ENCODE measurements at regions not wholly inside any gene's neighbourhood (a gene's known extent, or its start where the extent isn't known, plus 50 kb on each side); places are given as distances from the start of the nearest gene placed in this dataset.

- no peaks in the 10 kb centered on the region for H3K36me3 ChIP-seq (replicated peaks; ENCODE audit: insufficient read depth, low read depth)
These were observed 77.9 kb upstream of the HSD17B12 start for GRCh38 chr11:43602670-43603069.

GRCh38 chr11:43614214-43614613 is 66.3 kb upstream of the HSD17B12 start:
- no peak overlapping the region for H3K4me3 ChIP-seq
- no peak overlapping the region for H3K4me2 ChIP-seq
- H3K36me3 ChIP-seq (replicated peaks; ENCODE audit: insufficient read depth, low read depth): no peaks in the 10 kb centered on the region
- TF ChIP-seq EZH2phosphoT487 (IDR thresholded peaks at IDR 0.05; ENCODE audit: low read depth, severe bottlenecking, unreplicated experiment) (no peak), EZH2 (IDR thresholded peaks at IDR 0.05; ENCODE audit: borderline replicate concordance) (no peak), CTCF (IDR thresholded peaks at IDR 0.05; ENCODE audit: poor library complexity) (no peak)
- 81% methylated on average over 2 of the region's 2 CpGs for WGBS (ENCODE audit: low lambda C conversion rate, missing lambda C conversion rate)
- no peaks in the 10 kb centered on the region for H3K9me2 ChIP-seq (replicated peaks; ENCODE audit: insufficient read depth)
- H3K9me3 ChIP-seq (ENCODE audit: low read depth): no peaks in the 10 kb centered on the region
- H3K27me3 ChIP-seq: no peaks in the 10 kb centered on the region
- no peak overlapping the region for H2AFZ ChIP-seq
- H3K27ac ChIP-seq: no peak overlapping the region
- H3K79me2 ChIP-seq: no peaks in the 10 kb centered on the region
- DNase-seq (ENCODE audit: low spot score): no peak
- no peaks in the 10 kb centered on the region for H3K4me1 ChIP-seq (ENCODE audit: insufficient read depth)
- no peaks in the 10 kb centered on the region for H4K20me1 ChIP-seq (ENCODE audit: insufficient read depth, poor library complexity, severe bottlenecking)

More at GRCh38 chr11:43602670-43603069, 77.9 kb upstream of the HSD17B12 start:
- Histone ChIP-seq H3K9me3 (ENCODE audit: low read depth) (no peaks in the 10 kb centered on the region), H3K4me2 (no peak overlapping the region), H3K27ac (no peak overlapping the region), H3K4me1 (ENCODE audit: insufficient read depth) (no peaks in the 10 kb centered on the region), H3K27me3 (peaks cover 10% of the 10 kb centered on the region), H2AFZ (no peak overlapping the region), H3K4me3 (no peak overlapping the region), H4K20me1 (ENCODE audit: insufficient read depth, poor library complexity, severe bottlenecking) (no peaks in the 10 kb centered on the region), H3K9me2 (replicated peaks; ENCODE audit: insufficient read depth) (no peaks in the 10 kb centered on the region), H3K79me2 (no peaks in the 10 kb centered on the region)
- WGBS (ENCODE audit: low lambda C conversion rate, missing lambda C conversion rate): 70% methylated on average over 2 of the region's 2 CpGs
- no peak for DNase-seq (ENCODE audit: low spot score)
- no peak for TF ChIP-seq EZH2 (IDR thresholded peaks at IDR 0.05; ENCODE audit: borderline replicate concordance)
- no peak for TF ChIP-seq EZH2phosphoT487 (IDR thresholded peaks at IDR 0.05; ENCODE audit: low read depth, severe bottlenecking, unreplicated experiment)

- Histone ChIP-seq H3K36me3 (replicated peaks; ENCODE audit: insufficient read depth, low read depth) (no peaks in the 10 kb centered on the region), H3K4me3 (no peak overlapping the region), H3K79me2 (no peaks in the 10 kb centered on the region), H3K27ac (no peak overlapping the region), H3K9me2 (replicated peaks; ENCODE audit: insufficient read depth) (no peaks in the 10 kb centered on the region), H3K4me1 (ENCODE audit: insufficient read depth) (no peaks in the 10 kb centered on the region), H3K9me3 (ENCODE audit: low read depth) (no peaks in the 10 kb centered on the region), H4K20me1 (ENCODE audit: insufficient read depth, poor library complexity, severe bottlenecking) (no peaks in the 10 kb centered on the region), H3K4me2 (no peak overlapping the region), H2AFZ (no peak overlapping the region), H3K27me3 (no peaks in the 10 kb centered on the region)
- no peak for TF ChIP-seq CTCF (IDR thresholded peaks at IDR 0.05; ENCODE audit: poor library complexity)
- TF ChIP-seq EZH2phosphoT487 (IDR thresholded peaks at IDR 0.05; ENCODE audit: low read depth, severe bottlenecking, unreplicated experiment): no peak
- TF ChIP-seq EZH2 (IDR thresholded peaks at IDR 0.05; ENCODE audit: borderline replicate concordance): no peak
- DNase-seq (ENCODE audit: low spot score): no peak
- 83% methylated on average over 4 of the region's 4 CpGs for WGBS (ENCODE audit: low lambda C conversion rate, missing lambda C conversion rate)
These were observed 60.6 kb upstream of the HSD17B12 start for GRCh38 chr11:43619863-43620505.

- H3K4me1 ChIP-seq (ENCODE audit: insufficient read depth): no peaks in the 10 kb centered on the region
- H3K9me2 ChIP-seq (replicated peaks; ENCODE audit: insufficient read depth): no peaks in the 10 kb centered on the region
- H4K20me1 ChIP-seq (ENCODE audit: insufficient read depth, poor library complexity, severe bottlenecking): no peaks in the 10 kb centered on the region
- WGBS (ENCODE audit: low lambda C conversion rate, missing lambda C conversion rate): 63% methylated on average over 3 of the region's 3 CpGs
- no peak overlapping the region for H3K27ac ChIP-seq
- H2AFZ ChIP-seq: no peak overlapping the region
- no peaks in the 10 kb centered on the region for H3K9me3 ChIP-seq (ENCODE audit: low read depth)
- TF ChIP-seq CTCF (IDR thresholded peaks at IDR 0.05; ENCODE audit: poor library complexity) (no peak), EZH2 (IDR thresholded peaks at IDR 0.05; ENCODE audit: borderline replicate concordance) (no peak), EZH2phosphoT487 (IDR thresholded peaks at IDR 0.05; ENCODE audit: low read depth, severe bottlenecking, unreplicated experiment) (no peak)
- peaks cover 37% of the 10 kb centered on the region for H3K27me3 ChIP-seq
- H3K4me3 ChIP-seq: no peak overlapping the region
- H3K79me2 ChIP-seq: no peaks in the 10 kb centered on the region
- H3K4me2 ChIP-seq: no peak overlapping the region
- DNase-seq (ENCODE audit: low spot score): no peak
- no peaks in the 10 kb centered on the region for H3K36me3 ChIP-seq (replicated peaks; ENCODE audit: insufficient read depth, low read depth)
These were observed 53.7 kb upstream of the HSD17B12 start for GRCh38 chr11:43626798-43627197.

Data from hepatocyte (in vitro differentiated cells).